A549 (cell line): ENCODE measurements at regions not wholly inside any gene's neighbourhood (a gene's known extent, or its start where the extent isn't known, plus 50 kb on each side); places are given as distances from the start of the nearest gene placed in this dataset.

ENCODE experiments used
- ATAC-seq, 2 experiments: fragments of 200-7000 bp in 1 of 2; fragments of >200 bp in 1 of 2; cut with Nextera tagmentation in 1 of 2; cut with Tn5 transposase in 1 of 2; 3 replicates each; pipeline versions ENCODE4 v1.8.0 to v1.9.1; 2018 to 2020; ENCODE audit warnings: mild to moderate bottlenecking in 1 of 2, moderate library complexity in 1 of 2
- CTCF ChIA-PET: fragments of 300-600 bp; sonication (Branson Sonifier 250); formaldehyde crosslinking; extraction: SDS; loops from one replicate; lab custom pipeline; 2021; ENCODE audit warnings: antibody characterized with exemption, inconsistent platforms; lab: Yijun Ruan, JAX
- POLR2A ChIA-PET: fragments of 350-600 bp; formaldehyde crosslinking; extraction: SDS; loops from one replicate; lab custom pipeline; 2021; ENCODE audit warnings: antibody characterized with exemption, inconsistent platforms; lab: Yijun Ruan, JAX
- DNase-seq, 2 experiments: peaks; one replicate each; pipeline versions ENCODE4 v3.0.0 to v3.0.0-alpha.2; 2011 to 2016; ENCODE audit warnings: low read depth in 1 of 2, low spot score in 1 of 2
- FAIRE-seq: peaks from 2 replicates; lab custom pipeline; 2011; peaks lifted over from hg19 to GRCh38; lab: Jason Lieb, UNC
- H3K27ac ChIP-seq, 2 experiments: fragments of >200 bp; sonication (Bioruptor Twin); formaldehyde crosslinking; 3 replicates each; pipeline ENCODE4 v1.5.1; 2016 to 2017
- H3K4me1 ChIP-seq: fragments of >200 bp; sonication (Bioruptor Twin); formaldehyde crosslinking; 3 replicates; pipeline ENCODE4 v1.6.1; 2016
- H3K4me2 ChIP-seq: fragments of >200 bp; sonication (Bioruptor Twin); formaldehyde crosslinking; 3 replicates; pipeline ENCODE4 v1.6.1; 2016
- H3K4me3 ChIP-seq: fragments of >200 bp; sonication (Bioruptor Twin); formaldehyde crosslinking; 3 replicates; pipeline ENCODE4 v1.5.1; 2016
- H3K9me3 ChIP-seq: fragments of >200 bp; sonication (Bioruptor Twin); formaldehyde crosslinking; 3 replicates; pipeline ENCODE4 v1.6.1; 2016
- CEBPB ChIP-seq, 2 experiments: fragments of >200 bp in 1 of 2; sonication (Bioruptor Twin) in 1 of 2; formaldehyde crosslinking in 1 of 2; IDR thresholded peaks; 2 replicates each; pipeline ENCODE4 v1.6.1; 2012 to 2016
- ELK1 ChIP-seq: fragments of 150-350 bp; IDR thresholded peaks from 2 replicates; pipeline ENCODE4 v1.6.1; 2014; ENCODE audit warnings: low read depth, mild to moderate bottlenecking, low read length
- GATA3 ChIP-seq: IDR thresholded peaks from 2 replicates; pipeline ENCODE4 v1.6.1; 2012; ENCODE audit warnings: borderline replicate concordance
- HES2 ChIP-seq: fragments of >200 bp; sonication (Bioruptor Twin); formaldehyde crosslinking; IDR thresholded peaks from 2 replicates; pipeline ENCODE4 v1.6.1; 2016
- HMGXB4 ChIP-seq: fragments of 250-450 bp; sonication (Bioruptor Pico); IDR thresholded peaks from 2 replicates; pipeline ENCODE4 v1.5.0; 2021; ENCODE audit warnings: mild to moderate bottlenecking, moderate library complexity, borderline replicate concordance
- HOXA7 ChIP-seq: fragments of 250-450 bp; sonication (Bioruptor Pico); IDR thresholded peaks from 2 replicates; pipeline ENCODE4 v1.5.0; 2020; ENCODE audit warnings: mild to moderate bottlenecking, moderate library complexity
- HOXB13 ChIP-seq: fragments of 250-450 bp; sonication (Bioruptor Pico); IDR thresholded peaks from 2 replicates; pipeline ENCODE4 v1.5.0; 2020; ENCODE audit warnings: low read depth, mild to moderate bottlenecking, moderate library complexity
- JUNB ChIP-seq: fragments of >200 bp; sonication (Bioruptor Twin); formaldehyde crosslinking; IDR thresholded peaks from 2 replicates; pipeline ENCODE4 v1.6.1; 2016
- KDM1A ChIP-seq: fragments of 200-600 bp; sonication (generic); IDR thresholded peaks from 2 replicates; pipeline ENCODE4 v1.6.1; 2016; ENCODE audit warnings: low read depth, mild to moderate bottlenecking
- PHF8 ChIP-seq: fragments of 200-600 bp; sonication (generic); IDR thresholded peaks from 2 replicates; pipeline ENCODE4 v1.6.1; 2016; ENCODE audit warnings: low read depth, mild to moderate bottlenecking, antibody characterized with exemption, moderate library complexity, borderline replicate concordance
- RCOR1 ChIP-seq: fragments of 150-350 bp; IDR thresholded peaks from 2 replicates; pipeline ENCODE4 v1.6.1; 2014; ENCODE audit warnings: antibody characterized with exemption, low read length, low read depth
- REST ChIP-seq: fragments of 200-600 bp; sonication (generic); IDR thresholded peaks from 2 replicates; pipeline ENCODE4 v1.6.1; 2016; ENCODE audit warnings: antibody characterized with exemption, mild to moderate bottlenecking, moderate library complexity
- SREBF2 ChIP-seq: fragments of 450-650 bp; IDR thresholded peaks from 2 replicates; pipeline ENCODE4 v1.6.1; 2014; ENCODE audit warnings: mild to moderate bottlenecking, moderate library complexity
- WGBS: methylation state at CpG from one replicate; pipeline ENCODE4 v1.1.6; 2017; ENCODE audit errors: missing lambda C conversion rate; 5-methylcytosine and 5-hydroxymethylcytosine counted together

- Histone ChIP-seq H3K4me2 (no peak overlapping the region), H3K9me3 (no peaks in the 10 kb centered on the region), H3K27ac (no peak overlapping the region), H3K4me3 (no peak overlapping the region), H3K4me1 (peaks cover 15% of the 10 kb centered on the region; the same call in 2 of the 3 replicates)
- no peak for DNase-seq
- ChIA-PET POLR2A (no interaction called here), CTCF (interaction anchor here (0.7 to 2.4 kb wide), 8 partner anchors 9 to 146 kb away, joined by 3 to 13 read pairs (median 4); no protein-coding TSS in a partner anchor)
- 76% methylated on average over 13 of the region's 13 CpGs for WGBS
- TF ChIP-seq ELK1 (no peak), GATA3 (no peak), RCOR1 (no peak), JUNB (no peak), HOXB13 (CRISPR knock-in tag) (no peak)
- FAIRE-seq, result no peak
- no peak for ATAC-seq
These were observed 120.3 kb upstream of the CIBAR2 start for GRCh38 chr16:85232369-85233142.

- DNase-seq (no peak), ATAC-seq (no peak), FAIRE-seq (no peak)
- ChIA-PET CTCF (interaction anchor here (2.3 to 2.4 kb wide), 2 partner anchors 19 to 41 kb away, joined by 7 read pairs; no protein-coding TSS in a partner anchor), POLR2A (no interaction called here)
- H3K4me3 ChIP-seq, result no peak overlapping the region
- 92% methylated on average over 6 of the region's 6 CpGs for WGBS
- no peaks in the 10 kb centered on the region for H3K9me3 ChIP-seq
- peaks cover 15% of the 10 kb centered on the region; the same call in 2 of the 3 replicates for H3K4me1 ChIP-seq
- no peak overlapping the region for H3K27ac ChIP-seq
- H3K4me2 ChIP-seq, result no peak overlapping the region
- TF ChIP-seq PHF8 (no peak), REST (no peak), HOXB13 (CRISPR knock-in tag) (no peak), SREBF2 (no peak), GATA3 (no peak), HMGXB4 (CRISPR knock-in tag) (no peak), HOXA7 (CRISPR knock-in tag) (no peak), CEBPB (IDR thresholded peaks at IDR 0.05) (no peak), KDM1A (no peak), HES2 (no peak)
These were observed 121.2 kb upstream of the CIBAR2 start for GRCh38 chr16:85233516-85233915.
